IPS DF 6.9 (cell line): ENCODE measurements at regions not wholly inside any gene's neighbourhood (a gene's known extent, or its start where the extent isn't known, plus 50 kb on each side); places are given as distances from the start of the nearest gene placed in this dataset.

Source experiments
- DNase-seq: peaks from one replicate; pipeline ENCODE4 v3.0.0-alpha.2; 2013; ENCODE audit warnings: low read depth, low spot score
- H3K27ac ChIP-seq: one replicate; pipeline ENCODE4 v1.5.1; 2013; ENCODE audit warnings: low read length, control low read depth
- H3K27me3 ChIP-seq: 2 replicates; pipeline ENCODE4 v1.6.1; 2013; ENCODE audit warnings: mild to moderate bottlenecking, low read length; ENCODE audit not compliant: control insufficient read depth, insufficient read depth
- H3K36me3 ChIP-seq: 2 replicates; pipeline ENCODE4 v1.6.1; 2013; ENCODE audit warnings: low read length; ENCODE audit not compliant: control insufficient read depth, insufficient read depth
- H3K4me1 ChIP-seq: 2 replicates; pipeline ENCODE4 v1.6.1; 2013; ENCODE audit warnings: low read length; ENCODE audit not compliant: control insufficient read depth, insufficient read depth
- H3K4me3 ChIP-seq: 2 replicates; pipeline ENCODE4 v1.5.1; 2013; ENCODE audit warnings: mild to moderate bottlenecking, low read length
- H3K9me3 ChIP-seq: 2 replicates; pipeline ENCODE4 v1.6.1; 2013; ENCODE audit warnings: low read length, inconsistent platforms; ENCODE audit not compliant: control insufficient read depth, insufficient read depth
- WGBS: extraction: QIAGEN DNeasy Blood & Tissue Kit; methylation state at CpG from one replicate; pipeline ENCODE4 v1.1.7; 2013; ENCODE audit warnings: mixed read lengths, missing lambda C conversion rate; ENCODE audit not compliant: insufficient read length, insufficient coverage; 5-methylcytosine and 5-hydroxymethylcytosine counted together

DNA sequence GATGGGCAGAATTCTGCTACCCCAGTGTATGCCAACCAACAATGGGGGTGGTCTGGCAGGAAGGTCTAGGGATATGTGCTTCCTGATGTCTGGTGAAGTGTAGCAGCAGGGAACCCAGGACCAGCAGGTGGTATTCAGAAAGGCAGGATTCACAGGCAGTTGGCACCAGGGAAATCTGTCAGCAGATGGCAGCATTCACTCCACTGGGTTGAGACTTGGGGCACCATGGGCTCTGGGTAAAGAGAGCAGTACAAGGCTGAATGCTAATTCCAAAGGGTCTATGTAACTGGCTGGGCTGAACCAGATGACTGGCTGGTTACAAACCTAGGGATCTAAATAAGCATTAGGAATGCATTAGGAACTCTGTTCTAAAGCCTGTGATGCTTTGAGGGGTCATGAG lies 466.9 kb upstream of the STXBP6 start:
- no peak for DNase-seq
- H3K36me3 ChIP-seq, result no peaks in the 10 kb centered on the region
- H3K4me1 ChIP-seq, result no peaks in the 10 kb centered on the region

DNA sequence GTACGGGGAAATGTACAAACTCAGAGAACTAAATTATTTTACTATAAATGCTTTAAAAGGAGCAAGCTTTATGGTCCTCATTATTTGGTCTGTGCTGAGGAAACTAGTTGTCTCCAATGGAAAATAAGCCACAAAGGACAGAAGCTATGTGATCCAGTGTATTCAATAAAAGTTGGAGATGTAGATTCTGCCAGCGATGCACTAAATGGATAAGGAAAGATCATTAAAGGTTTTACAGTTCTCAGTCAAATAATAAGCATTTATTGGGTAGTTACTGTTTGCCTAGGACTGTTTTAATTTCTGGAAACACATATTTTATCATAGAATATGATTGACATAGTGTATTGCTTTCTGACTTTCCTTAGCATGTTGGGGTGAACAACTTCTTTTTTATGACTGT lies 458.9 kb upstream of the STXBP6 start:
- no peak for DNase-seq
- Histone ChIP-seq H3K4me3 (no peak overlapping the region), H3K4me1 (no peaks in the 10 kb centered on the region), H3K27me3 (no peaks in the 10 kb centered on the region), H3K36me3 (no peaks in the 10 kb centered on the region), H3K27ac (no peak overlapping the region), H3K9me3 (no peaks in the 10 kb centered on the region)
- no CpG with 5 or more reads among the region's 2 CpGs for WGBS

More for the DNA sequence above, 466.9 kb upstream of the STXBP6 start:
- no peak overlapping the region for H3K27ac ChIP-seq
- H3K27me3 ChIP-seq, result no peaks in the 10 kb centered on the region
- H3K4me3 ChIP-seq, result no peak overlapping the region
- no peaks in the 10 kb centered on the region for H3K9me3 ChIP-seq

- H3K9me3 ChIP-seq, result no peaks in the 10 kb centered on the region
- no peaks in the 10 kb centered on the region for H3K4me1 ChIP-seq
- no peak overlapping the region for H3K4me3 ChIP-seq
- WGBS, result 100% methylated on average over 2 of the region's 6 CpGs
- no peak for DNase-seq
- H3K27ac ChIP-seq, result no peak overlapping the region
- no peaks in the 10 kb centered on the region for H3K36me3 ChIP-seq
- H3K27me3 ChIP-seq, result no peaks in the 10 kb centered on the region
Observed at GRCh38 chr14:25501749-25502148, 451.8 kb upstream of the STXBP6 start.

GRCh38 chr14:25488961-25489360 lies 439.0 kb upstream of the STXBP6 start:
- no peaks in the 10 kb centered on the region for H3K9me3 ChIP-seq
- H3K36me3 ChIP-seq, result no peaks in the 10 kb centered on the region
- H3K4me3 ChIP-seq, result no peak overlapping the region
- no CpG with 5 or more reads among the region's 3 CpGs for WGBS
- H3K27ac ChIP-seq, result no peak overlapping the region
- no peaks in the 10 kb centered on the region for H3K27me3 ChIP-seq
- H3K4me1 ChIP-seq, result no peaks in the 10 kb centered on the region
- DNase-seq, result no peak

DNA sequence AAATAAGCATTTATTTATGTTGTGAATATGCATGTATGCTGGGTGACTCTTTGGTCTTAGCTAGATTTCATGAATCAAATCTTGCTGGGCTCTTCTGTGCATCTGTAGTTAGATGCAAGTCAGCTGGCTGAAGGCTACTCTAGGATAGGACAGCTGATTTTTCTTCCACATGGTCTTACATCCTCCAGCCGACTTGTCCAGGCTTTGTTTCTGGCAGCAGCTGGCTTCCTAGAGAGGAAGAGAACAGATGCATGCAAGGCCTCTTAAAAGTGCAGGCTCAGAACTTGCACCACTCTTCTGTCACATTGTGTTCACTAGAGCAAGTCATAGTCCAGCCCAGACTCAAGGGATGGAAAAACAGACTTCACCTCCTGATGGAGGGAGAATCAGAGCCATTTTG lies 435.4 kb upstream of the STXBP6 start:
- Histone ChIP-seq H3K36me3 (no peaks in the 10 kb centered on the region), H3K9me3 (no peaks in the 10 kb centered on the region), H3K4me3 (no peak overlapping the region), H3K27ac (no peak overlapping the region), H3K4me1 (no peaks in the 10 kb centered on the region), H3K27me3 (no peaks in the 10 kb centered on the region)
- DNase-seq, result no peak
- WGBS, result no CpG with 5 or more reads among the region's 1 CpG

GRCh38 chr14:25484906-25485305 lies 435.0 kb upstream of the STXBP6 start:
- H3K4me3 ChIP-seq, result no peak overlapping the region
- no peak for DNase-seq
- H3K9me3 ChIP-seq, result no peaks in the 10 kb centered on the region
- no peaks in the 10 kb centered on the region for H3K4me1 ChIP-seq
- no peaks in the 10 kb centered on the region for H3K27me3 ChIP-seq
- no peak overlapping the region for H3K27ac ChIP-seq
- no peaks in the 10 kb centered on the region for H3K36me3 ChIP-seq
- WGBS, result no CpG with 5 or more reads among the region's 1 CpG

- WGBS, result no CpG with 5 or more reads among the region's 1 CpG
- no peak overlapping the region for H3K4me3 ChIP-seq
- no peak for DNase-seq
- H3K4me1 ChIP-seq, result no peaks in the 10 kb centered on the region
- no peak overlapping the region for H3K27ac ChIP-seq
- H3K9me3 ChIP-seq, result no peaks in the 10 kb centered on the region
- H3K27me3 ChIP-seq, result no peaks in the 10 kb centered on the region
- H3K36me3 ChIP-seq, result no peaks in the 10 kb centered on the region
Observed at GRCh38 chr14:25484235-25484634, 434.3 kb upstream of the STXBP6 start.

GRCh38 chr14:25477316-25478098 lies 427.6 kb upstream of the STXBP6 start:
- no peak for DNase-seq
- Histone ChIP-seq H3K9me3 (no peaks in the 10 kb centered on the region), H3K4me3 (no peak overlapping the region), H3K4me1 (no peaks in the 10 kb centered on the region), H3K27me3 (no peaks in the 10 kb centered on the region), H3K27ac (no peak overlapping the region), H3K36me3 (no peaks in the 10 kb centered on the region)
- no CpG with 5 or more reads among the region's 2 CpGs for WGBS

DNA sequence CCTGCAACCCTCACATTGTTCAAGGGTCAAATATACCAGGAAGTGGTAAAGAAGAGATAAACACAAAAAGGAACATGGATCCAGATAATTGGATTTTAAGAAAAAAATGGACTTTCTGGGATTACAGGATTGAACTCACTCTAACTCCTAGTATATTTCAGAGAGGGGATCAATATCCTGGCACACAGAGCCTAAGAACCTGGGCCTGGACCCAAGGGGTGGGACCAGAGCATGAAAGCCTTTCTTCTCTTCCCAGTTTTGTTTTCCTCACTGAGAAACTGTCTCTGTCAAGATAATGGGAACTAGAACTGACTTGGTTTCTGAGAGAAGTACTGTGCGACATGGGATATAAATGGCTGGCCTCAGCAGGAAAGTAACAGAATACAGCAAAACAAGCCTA lies 422.8 kb upstream of the STXBP6 start:
- DNase-seq, result no peak
- Histone ChIP-seq H3K9me3 (no peaks in the 10 kb centered on the region), H3K27me3 (no peaks in the 10 kb centered on the region), H3K27ac (no peak overlapping the region), H3K4me3 (no peak overlapping the region), H3K4me1 (no peaks in the 10 kb centered on the region), H3K36me3 (no peaks in the 10 kb centered on the region)
- WGBS, result no CpG with 5 or more reads among the region's 1 CpG

DNA sequence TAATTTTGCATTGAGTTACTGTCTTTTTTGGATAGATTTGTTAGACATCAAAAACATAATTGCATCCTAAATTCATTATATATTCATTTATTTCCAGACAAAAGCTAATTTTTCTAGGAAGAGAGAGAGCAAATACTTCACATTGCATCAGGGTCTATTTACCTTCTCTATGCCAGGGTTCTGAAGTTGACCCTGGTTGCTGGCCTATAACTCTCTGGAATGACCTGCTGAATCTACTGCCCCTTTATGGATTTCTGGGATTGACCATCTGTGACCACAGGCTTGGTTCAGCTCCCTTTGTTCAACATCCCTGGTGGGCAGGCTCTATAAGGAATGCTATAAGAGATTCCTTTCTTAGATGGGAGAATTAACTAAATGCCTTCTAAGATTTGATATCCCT lies 414.8 kb upstream of the STXBP6 start:
- H3K9me3 ChIP-seq, result no peaks in the 10 kb centered on the region
- no peaks in the 10 kb centered on the region for H3K27me3 ChIP-seq
- H3K36me3 ChIP-seq, result no peaks in the 10 kb centered on the region
- DNase-seq, result no peak
- H3K27ac ChIP-seq, result no peak overlapping the region
- H3K4me3 ChIP-seq, result no peak overlapping the region
- no peaks in the 10 kb centered on the region for H3K4me1 ChIP-seq

GRCh38 chr14:25464078-25464477 lies 414.1 kb upstream of the STXBP6 start:
- Histone ChIP-seq H3K9me3 (no peaks in the 10 kb centered on the region), H3K4me1 (no peaks in the 10 kb centered on the region), H3K4me3 (no peak overlapping the region), H3K36me3 (no peaks in the 10 kb centered on the region), H3K27ac (no peak overlapping the region), H3K27me3 (no peaks in the 10 kb centered on the region)
- DNase-seq, result no peak
